Gastroesophageal sphincter (tissue), 3 donors: ENCODE measurements at regions not wholly inside any gene's neighbourhood (a gene's known extent, or its start where the extent isn't known, plus 50 kb on each side); places are given as distances from the start of the nearest gene placed in this dataset.

ENCODE experiments used
- EP300 ChIP-seq: sonication (generic); formaldehyde crosslinking; IDR thresholded peaks from one replicate; pipeline ENCODE4 v1.6.1; 2017; ENCODE audit warnings: antibody characterized with exemption, mild to moderate bottlenecking
- POLR2A ChIP-seq, 2 donors: fragments of 450-650 bp; IDR thresholded peaks; one replicate each; pipeline ENCODE4 v1.6.1; 2017; ENCODE audit warnings: antibody characterized with exemption in 2 of 2, mild to moderate bottlenecking in 2 of 2, moderate library complexity in 1 of 2
- POLR2AphosphoS5 ChIP-seq: sonication (generic); formaldehyde crosslinking; IDR thresholded peaks from one replicate; pipeline ENCODE4 v1.6.1; 2017; ENCODE audit warnings: antibody characterized with exemption
- TF ChIP-seq, protein P1 (sequence below), 4 experiments: fragments of 200-600 bp in 2 of 4; fragments of 450-650 bp in 2 of 4; sonication (generic) in 1 of 4; IDR thresholded peaks; one replicate each; pipeline ENCODE4 v1.5.1; 2017 to 2019; ENCODE audit warnings: antibody characterized with exemption in 4 of 4, mild to moderate bottlenecking in 2 of 4, moderate library complexity in 2 of 4

DNA sequence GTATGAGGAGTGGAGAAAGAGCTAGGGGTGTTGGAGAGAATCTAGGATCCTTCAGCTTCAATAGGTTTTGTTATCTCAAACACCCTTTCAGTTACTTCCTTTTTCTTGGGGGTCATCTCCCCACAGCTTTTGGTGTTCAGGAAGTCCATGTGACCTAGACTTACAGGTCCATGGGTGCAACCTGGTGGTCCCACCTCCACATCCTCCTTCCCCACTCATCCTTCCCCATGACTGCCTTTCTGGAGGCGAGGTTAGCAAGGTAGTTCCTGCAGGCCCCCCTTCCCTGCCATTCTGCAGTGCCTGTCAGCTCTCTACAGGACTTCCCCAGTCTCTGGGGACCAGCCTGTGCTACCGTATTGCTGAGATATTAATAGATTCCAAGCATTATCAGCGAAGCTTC, 107.6 kb downstream of the TMEM17 start:
- TF ChIP-seq, protein P1, sequence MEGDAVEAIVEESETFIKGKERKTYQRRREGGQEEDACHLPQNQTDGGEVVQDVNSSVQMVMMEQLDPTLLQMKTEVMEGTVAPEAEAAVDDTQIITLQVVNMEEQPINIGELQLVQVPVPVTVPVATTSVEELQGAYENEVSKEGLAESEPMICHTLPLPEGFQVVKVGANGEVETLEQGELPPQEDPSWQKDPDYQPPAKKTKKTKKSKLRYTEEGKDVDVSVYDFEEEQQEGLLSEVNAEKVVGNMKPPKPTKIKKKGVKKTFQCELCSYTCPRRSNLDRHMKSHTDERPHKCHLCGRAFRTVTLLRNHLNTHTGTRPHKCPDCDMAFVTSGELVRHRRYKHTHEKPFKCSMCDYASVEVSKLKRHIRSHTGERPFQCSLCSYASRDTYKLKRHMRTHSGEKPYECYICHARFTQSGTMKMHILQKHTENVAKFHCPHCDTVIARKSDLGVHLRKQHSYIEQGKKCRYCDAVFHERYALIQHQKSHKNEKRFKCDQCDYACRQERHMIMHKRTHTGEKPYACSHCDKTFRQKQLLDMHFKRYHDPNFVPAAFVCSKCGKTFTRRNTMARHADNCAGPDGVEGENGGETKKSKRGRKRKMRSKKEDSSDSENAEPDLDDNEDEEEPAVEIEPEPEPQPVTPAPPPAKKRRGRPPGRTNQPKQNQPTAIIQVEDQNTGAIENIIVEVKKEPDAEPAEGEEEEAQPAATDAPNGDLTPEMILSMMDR (IDR thresholded peaks at IDR 0.05): no peak
- TF ChIP-seq POLR2AphosphoS5 (no peak), EP300 (no peak), POLR2A (IDR thresholded peaks at IDR 0.05) (no peak)
